ENCODE measurements at regions not wholly inside any gene's neighbourhood (a gene's known extent, or its start where the extent isn't known, plus 50 kb on each side); places are given as distances from the start of the nearest gene placed in this dataset.
"Not testable (repeated sequence)": the region's sequence is repeated elsewhere in the genome, so short reads cannot be mapped to it uniquely, and the experiment has no call there.

- not testable (repeated sequence) for TF ChIP-seq EP300, CTCF, POLR2A, POLR2AphosphoS5 (IDR thresholded peaks at IDR 0.05)
Observed at GRCh38 chr17:69685150-69685549, 270.7 kb downstream of the MAP2K6 start.

Measured in upper lobe of left lung (tissue), 4 donors.